ENCODE measurements at regions not wholly inside any gene's neighbourhood (a gene's known extent, or its start where the extent isn't known, plus 50 kb on each side); places are given as distances from the start of the nearest gene placed in this dataset.

DNA sequence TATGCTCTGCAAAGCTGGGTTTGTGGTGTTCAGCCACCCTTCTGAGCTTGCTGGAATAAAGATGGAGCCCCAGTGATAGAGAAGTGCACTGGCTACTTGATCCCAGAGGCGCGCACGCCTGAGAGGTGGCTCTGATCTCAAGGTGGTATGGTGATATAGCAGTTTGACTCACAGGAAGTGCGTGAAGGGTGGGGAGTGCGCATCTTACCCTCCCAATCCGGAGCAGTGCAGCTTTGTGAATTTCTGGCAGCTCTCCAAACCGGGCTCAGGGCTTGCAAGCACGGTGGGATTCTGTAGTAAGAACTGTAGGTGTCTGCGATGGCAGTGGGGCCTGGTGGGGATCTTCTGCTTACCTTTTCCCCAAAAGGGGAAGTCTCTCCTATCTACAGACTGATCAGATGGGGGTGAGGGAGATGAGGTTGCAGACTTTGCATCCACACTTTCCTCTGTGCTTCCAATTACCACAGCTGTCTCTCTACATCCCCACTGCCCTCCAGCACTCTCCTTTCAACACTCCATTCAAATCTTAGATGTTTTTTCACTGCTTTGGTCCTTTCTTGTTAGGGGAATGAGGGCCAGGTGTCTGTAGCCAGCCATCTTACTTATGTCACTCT is 197.4 kb upstream of the SLC38A2 start:
- no peak for DNase-seq

DNA sequence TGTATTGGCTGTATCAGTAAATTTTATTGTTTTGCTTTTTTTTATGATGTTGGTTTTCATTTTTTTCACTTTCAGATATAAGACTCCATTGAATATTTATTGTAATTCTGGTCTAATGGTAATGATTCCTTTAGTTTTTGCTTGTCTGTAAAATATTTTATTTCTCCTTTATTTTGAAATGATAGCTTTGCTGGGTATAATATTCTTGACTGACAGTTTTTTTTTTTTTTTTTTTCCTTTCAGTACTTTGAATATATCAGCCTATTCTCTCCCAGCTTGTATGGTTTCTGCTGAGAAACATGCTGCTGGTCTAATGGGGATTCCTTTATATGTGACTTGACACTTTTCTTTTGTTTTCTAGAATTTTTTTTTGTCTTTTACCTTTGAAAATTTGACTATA is 195.1 kb upstream of the SLC38A2 start:
- DNase-seq, result no peak

- DNase-seq, result peak; percentile 33 to 45
Observed at GRCh38 chr12:46562625-46563225, 190.2 kb upstream of the SLC38A2 start.

GRCh38 chr12:46561769-46562624 is 189.4 kb upstream of the SLC38A2 start:
- peak in 1 of 2 donors; percentile 61 for DNase-seq

DNA sequence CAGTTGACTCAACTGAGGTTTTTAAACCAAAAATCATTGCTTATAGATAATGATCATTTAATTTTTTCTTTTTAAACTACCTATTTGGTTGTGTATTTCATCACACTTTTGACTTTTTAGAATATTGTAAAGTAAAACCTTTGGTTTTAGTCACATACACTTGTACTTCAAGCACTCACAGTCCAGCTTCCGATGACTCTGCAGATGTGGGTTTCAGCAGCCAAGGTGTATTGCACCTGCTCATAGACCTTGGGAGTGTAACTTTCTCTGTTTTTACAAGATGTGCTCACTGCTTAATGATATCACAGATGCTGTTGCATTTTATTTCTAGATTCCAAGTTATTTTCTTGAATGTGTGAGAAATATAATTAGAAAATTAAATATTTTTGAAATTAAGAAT is 188.3 kb upstream of the SLC38A2 start:
- DNase-seq, result no peak

DNA sequence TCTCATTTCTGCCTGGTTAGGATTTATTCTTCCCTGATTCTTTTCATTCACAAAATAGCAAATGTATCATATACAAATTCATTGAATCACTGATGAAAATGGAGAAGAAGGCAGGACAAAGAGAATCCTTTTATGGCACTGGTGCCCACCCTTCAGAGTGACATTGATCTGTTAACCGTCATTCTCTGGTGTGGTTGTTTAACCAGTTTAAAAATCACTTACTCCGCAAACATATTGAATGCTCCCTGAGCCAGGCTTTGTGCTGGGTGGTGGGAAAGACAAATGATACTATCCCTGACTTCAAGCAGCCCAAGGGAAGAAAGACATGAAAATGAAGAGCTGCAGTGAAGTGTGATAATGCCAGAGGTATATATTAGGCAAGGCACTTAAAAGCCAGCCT is 187.5 kb upstream of the SLC38A2 start:
- no peak for DNase-seq

GRCh38 chr12:46559311-46559710 is 186.7 kb upstream of the SLC38A2 start:
- no peak for DNase-seq

- DNase-seq, result no peak
Observed at GRCh38 chr12:46558677-46559076, 186.1 kb upstream of the SLC38A2 start.

DNA sequence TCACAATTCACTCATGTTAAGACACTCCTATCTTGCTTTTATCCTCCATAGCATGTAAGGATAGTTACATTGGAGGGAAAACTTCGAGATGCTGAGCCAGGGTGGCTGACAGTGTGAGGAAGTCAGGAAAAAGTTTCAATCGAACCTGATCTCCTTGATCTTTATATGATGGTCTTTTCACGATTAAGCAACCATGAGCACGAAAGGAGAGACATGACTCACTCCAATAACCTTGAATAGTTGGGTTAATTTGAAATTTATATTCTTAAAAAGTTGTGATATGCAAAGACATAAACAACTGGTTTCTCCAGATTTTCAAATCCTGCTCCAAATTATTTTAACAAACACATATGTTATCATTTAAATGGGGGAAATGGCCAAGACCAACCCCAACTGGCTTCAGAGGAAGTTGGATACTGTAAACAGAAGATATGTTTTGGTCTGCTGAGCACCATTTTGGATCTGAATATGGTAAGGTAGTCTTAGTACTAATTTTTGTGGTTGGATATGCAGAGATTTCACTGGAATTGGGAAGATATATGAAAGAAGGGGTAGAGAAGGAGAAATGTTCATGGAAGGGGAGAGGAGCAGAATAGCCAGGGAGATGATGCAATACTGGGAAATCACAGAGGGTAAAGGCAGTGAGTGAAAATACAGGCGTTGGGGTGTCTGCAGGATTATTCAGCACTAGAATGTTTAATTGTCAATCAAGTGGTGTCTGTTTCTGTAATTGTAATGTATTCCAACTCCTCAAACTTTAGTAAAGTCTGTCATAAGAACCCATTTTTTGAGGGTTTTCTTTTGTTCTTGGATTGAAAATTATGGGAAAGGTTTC is 185.2 kb upstream of the SLC38A2 start:
- no peak for DNase-seq

DNA sequence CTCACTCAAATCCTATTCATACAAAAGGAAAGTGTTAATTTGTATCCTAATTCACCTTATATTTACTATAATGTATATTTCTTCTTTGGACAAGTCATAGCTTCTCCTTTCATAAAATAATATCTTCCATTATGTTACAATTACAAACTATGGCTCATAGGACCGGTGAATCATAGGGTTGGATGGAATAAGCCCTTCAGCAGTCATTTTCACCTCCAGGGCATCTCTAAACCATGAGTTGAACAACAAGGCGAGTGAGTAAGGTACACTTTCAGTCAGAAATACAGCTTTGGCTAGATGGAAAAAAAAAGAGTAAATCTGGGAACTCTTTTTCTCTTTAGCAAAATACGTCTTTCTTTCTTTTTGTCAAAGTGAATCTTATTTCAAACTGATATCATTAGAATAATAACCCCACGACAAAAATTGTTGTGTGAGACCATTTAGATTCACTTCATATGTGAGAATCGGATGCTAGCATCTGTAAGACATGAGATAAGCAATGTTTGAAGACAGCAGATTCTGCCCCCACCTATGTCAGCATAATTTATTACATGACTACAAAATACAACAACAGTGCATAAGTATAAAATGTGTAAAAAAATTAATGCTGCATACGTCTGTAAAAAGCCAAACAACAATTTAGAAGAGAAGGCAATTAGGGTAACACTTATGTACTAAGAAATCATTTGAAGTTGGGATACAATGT is 184.4 kb upstream of the SLC38A2 start:
- DNase-seq, result no peak

DNA sequence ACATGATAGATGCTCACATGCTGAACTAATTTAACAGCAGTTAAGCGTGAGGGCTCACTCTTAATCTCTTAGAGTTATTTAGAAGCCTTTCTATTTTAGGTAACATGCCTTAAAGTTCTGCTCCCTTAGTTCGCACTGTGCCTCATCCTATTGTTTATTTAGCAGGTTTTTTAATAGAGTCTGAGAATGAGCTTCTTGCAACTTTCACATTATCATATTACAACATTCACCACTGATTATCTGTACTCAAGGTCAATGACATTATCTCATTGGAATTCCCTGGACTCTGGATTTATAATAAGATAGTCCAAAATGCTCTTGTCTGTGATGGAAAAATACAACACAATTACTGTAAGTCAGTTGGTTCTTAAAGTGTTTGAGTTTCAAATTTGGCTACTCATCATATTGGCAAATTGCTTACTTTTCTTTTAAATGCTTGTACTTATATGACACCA is 183.6 kb upstream of the SLC38A2 start:
- no peak for DNase-seq

DNA sequence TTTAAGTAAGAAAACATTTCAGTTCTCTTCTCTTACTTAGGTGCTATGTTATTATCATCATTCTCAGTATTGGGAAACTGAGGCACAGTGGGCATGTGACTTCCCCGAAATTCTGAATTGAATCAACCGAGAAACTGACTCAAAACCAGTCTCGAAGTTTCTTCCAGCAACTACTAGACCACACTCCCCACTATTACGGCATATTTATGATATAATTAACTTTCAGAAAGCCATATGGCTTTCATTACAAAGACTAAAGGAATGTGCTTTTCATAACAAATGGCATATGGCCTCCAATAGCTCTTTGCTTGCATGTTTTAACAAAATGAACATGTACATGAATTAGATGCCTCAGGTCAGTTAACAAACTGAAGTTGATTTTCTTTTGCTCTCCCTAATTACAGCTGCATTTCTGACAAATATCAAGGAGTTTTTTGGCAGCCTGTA is 182.9 kb upstream of the SLC38A2 start:
- no peak for DNase-seq

- DNase-seq, result no peak
Observed at GRCh38 chr12:46554460-46554859, 181.9 kb upstream of the SLC38A2 start.

DNA sequence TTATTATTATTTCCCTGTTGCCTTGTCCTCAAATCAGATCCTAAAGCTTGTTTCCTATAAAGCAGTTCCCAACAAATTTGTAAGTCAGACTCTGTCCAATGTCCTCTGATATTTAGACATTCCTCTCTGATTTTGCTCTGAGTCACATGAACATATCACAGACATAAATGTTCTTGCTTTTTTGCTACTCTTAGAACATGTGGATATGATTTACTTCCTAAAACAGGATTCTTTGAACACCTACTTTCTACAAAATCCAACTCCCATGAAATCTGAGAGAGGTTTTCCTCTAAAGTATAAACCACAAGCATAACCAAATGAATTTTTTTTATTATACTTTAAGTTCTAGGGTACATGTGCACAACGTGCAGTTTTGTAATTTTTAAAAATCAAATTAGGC is 181.3 kb upstream of the SLC38A2 start:
- no peak for DNase-seq

GRCh38 chr12:46553266-46553665 is 180.7 kb upstream of the SLC38A2 start:
- no peak for DNase-seq

- DNase-seq, result no peak
Observed at GRCh38 chr12:46550266-46550879, 177.8 kb upstream of the SLC38A2 start.

DNA sequence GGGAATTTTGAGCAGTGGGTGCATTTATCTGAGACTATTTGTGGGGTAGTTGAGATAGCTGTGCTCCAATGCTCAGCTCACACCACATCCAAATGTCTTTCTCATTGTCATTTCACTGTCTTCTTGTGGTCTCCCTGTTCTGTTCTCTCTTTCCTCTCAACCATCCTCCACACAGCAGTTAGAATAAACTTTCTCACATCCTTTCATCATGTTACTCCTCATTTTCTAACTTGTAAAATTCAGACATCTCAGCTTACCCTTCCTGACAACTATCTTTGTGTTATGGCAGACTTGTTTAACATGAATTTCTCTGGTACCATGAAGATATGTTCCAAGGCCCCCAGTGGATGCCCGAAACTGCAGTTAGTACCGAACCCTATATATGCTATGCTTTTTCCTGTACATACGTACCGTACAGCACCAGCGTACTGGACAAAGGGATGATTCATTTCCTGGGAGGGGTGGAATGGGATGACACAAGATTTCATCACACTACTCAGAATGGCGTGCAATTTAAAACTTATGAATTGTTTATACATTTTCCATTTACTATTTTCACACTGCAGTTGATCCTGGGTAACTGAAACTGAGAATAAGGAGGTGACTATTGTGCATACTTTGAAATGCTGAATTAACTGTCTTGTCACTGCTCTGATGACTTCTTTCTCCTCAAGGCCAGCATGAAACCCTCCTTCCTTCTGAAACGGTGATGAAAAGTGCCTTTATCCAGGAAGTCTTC is 177.1 kb upstream of the SLC38A2 start:
- DNase-seq, result peak; percentile 46 to 63

DNA sequence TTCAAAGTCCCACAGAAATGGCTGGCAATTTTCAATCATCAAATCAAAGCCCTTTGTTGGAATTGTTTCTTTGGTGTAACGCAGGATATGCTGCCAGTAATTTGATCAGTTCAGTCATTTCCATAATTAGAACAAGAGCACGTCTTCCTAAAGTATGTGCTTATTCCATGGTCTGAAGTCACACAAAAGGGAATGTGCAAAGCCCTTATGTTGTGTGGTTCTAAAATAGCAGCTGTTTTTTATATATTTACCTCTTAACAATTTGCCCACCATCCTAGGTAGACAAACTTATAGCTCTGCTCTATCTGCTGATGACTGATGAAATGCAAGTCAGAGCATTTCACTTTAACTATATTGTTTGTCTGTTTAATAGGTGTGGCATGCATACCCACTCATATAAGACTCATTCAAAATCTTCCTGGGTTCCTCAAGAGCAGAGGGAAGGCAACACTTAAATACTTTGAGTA is 176.1 kb upstream of the SLC38A2 start:
- no peak for DNase-seq

DNA sequence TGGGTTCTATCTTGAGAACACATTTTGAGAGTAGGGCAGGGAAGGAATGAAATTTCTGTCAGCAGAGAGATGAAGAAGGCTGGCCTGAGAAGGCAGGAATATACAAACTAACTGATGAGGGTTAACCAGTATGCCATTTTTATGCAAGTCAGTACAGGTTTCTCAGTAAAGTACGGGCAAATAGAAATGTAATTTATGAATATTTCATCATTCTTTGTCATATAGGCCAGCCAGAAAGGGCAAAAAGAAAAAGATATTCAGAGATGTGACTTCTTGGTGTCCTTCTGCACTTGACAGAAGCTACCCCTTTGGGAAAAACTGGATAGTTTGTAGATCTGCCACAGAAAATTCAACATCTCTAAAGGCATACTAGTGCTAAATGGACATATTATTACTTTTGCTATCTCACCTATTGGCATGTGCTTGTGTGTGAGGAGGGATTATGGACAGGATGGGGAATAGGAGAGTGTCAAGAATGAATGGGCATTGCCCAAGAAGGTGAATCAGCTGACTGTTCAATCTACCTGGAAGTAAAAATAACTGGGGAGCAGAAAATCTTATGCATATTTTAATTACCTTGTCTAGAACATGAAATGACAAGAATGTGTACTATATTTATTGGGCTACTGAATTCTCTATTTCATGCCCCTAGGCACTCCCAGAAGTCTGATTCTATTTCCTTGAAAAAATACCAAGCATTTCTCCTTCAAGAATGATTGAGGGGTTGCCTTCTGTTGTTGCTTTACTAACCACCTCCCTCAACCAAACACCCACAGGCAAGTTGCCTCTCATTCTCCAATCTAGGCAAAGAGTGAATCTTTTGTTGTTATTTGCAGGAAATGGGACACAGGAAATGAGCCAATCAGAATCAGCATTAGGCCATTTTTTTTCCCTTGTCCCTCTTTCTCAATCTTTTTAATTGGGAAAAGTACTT is 175.1 kb upstream of the SLC38A2 start:
- DNase-seq, result peak; percentile 17 to 31
